Stomach (tissue), 8 donors: ENCODE measurements at regions not wholly inside any gene's neighbourhood (a gene's known extent, or its start where the extent isn't known, plus 50 kb on each side); places are given as distances from the start of the nearest gene placed in this dataset.
A peak's percentile ranks its signal among the peaks of the same experiment; 100 is the strongest.

Experiments used
- DNase-seq, 2 donors: peaks; one replicate each; pipeline versions ENCODE4 v3.0.0 to v3.0.0-alpha.2; 2013 to 2019
- H3K27ac ChIP-seq, 5 donors: fragments of 200-600 bp in 4 of 5; sonication (generic) in 4 of 5; one replicate each; pipeline ENCODE4 v1.5.1; 2013 to 2019; ENCODE audit warnings: mild to moderate bottlenecking in 1 of 5, moderate library complexity in 1 of 5
- H3K27me3 ChIP-seq, 3 donors: fragments of 200-600 bp; sonication (generic); one replicate each; pipeline ENCODE4 v1.5.1; 2017 to 2019; ENCODE audit warnings: mixed run types in 1 of 3
- H3K36me3 ChIP-seq, 4 donors: fragments of 200-600 bp; sonication (generic); 1 replicate in 3 of 4; 2 replicates in 1 of 4; pipeline ENCODE4 v1.5.1; 2016 to 2019
- H3K4me1 ChIP-seq, 4 donors: fragments of 200-600 bp; sonication (generic); one replicate each; pipeline ENCODE4 v1.5.1; 2016 to 2019
- H3K4me3 ChIP-seq, 4 donors: fragments of 200-600 bp; sonication (generic) in 3 of 4; one replicate each; pipeline ENCODE4 v1.5.1; 2016 to 2019; ENCODE audit warnings: mild to moderate bottlenecking in 1 of 4
- H3K9me3 ChIP-seq, 4 donors: fragments of 200-600 bp; sonication (generic); one replicate each; pipeline ENCODE4 v1.5.1; 2016 to 2019
- CTCF ChIP-seq, 7 experiments: fragments of 450-650 bp in 4 of 7; fragments of 200-600 bp in 3 of 7; sonication (generic) in 3 of 7; IDR thresholded peaks; one replicate each; pipeline ENCODE4 v1.5.1; 2016 to 2019; ENCODE audit warnings: antibody characterized with exemption in 7 of 7, control low read depth in 2 of 7, mild to moderate bottlenecking in 1 of 7
- EP300 ChIP-seq: sonication (generic); formaldehyde crosslinking; IDR thresholded peaks from one replicate; pipeline ENCODE4 v1.6.1; 2017; ENCODE audit warnings: antibody characterized with exemption
- POLR2A ChIP-seq, 4 donors: fragments of 450-650 bp; IDR thresholded peaks; one replicate each; pipeline ENCODE4 v1.6.1; 2016; ENCODE audit warnings: antibody characterized with exemption in 4 of 4, control low read depth in 2 of 4, mild to moderate bottlenecking in 1 of 4, moderate library complexity in 1 of 4
- POLR2AphosphoS5 ChIP-seq, 3 donors: sonication (generic); formaldehyde crosslinking; IDR thresholded peaks; one replicate each; pipeline ENCODE4 v1.6.1; 2016; ENCODE audit warnings: antibody characterized with exemption in 3 of 3
- WGBS, 5 donors: extraction: QIAGEN DNeasy Blood & Tissue Kit in 3 of 5; methylation state at CpG; one replicate each; pipeline versions ENCODE4 v1.1.5 to v1.1.7; 2013 to 2018; 5-methylcytosine and 5-hydroxymethylcytosine counted together
- intact Hi-C: fragments of 100-400 bp; cut with DNase I; formaldehyde crosslinking; loops from one replicate; pipeline ENCODE4 v1.15.1; 2023; ENCODE audit warnings: low total_unique reads
- donor health status: healthy with polysubstance abuse.
- donor health status: Bipolar disorder and iron deficiency.
- donor health status: healthy.

- peak overlapping the region in 4 of 5 donors; percentile 26 to 68 (median 38) for H3K27ac ChIP-seq
- no peaks in the 10 kb centered on the region for H3K9me3 ChIP-seq
- intact Hi-C loops, result no loop called here
- 48 to 66% (median 61%) methylated on average over 8 of the region's 8 CpGs for WGBS, 5 donors
- peaks cover 0 to 24% (median 6%) of the 10 kb centered on the region in 4 donors for H3K4me1 ChIP-seq
- H3K4me3 ChIP-seq, result no peak overlapping the region
- no peaks in the 10 kb centered on the region for H3K36me3 ChIP-seq
- TF ChIP-seq EP300, result no peak
- no peak for TF ChIP-seq POLR2A (IDR thresholded peaks at IDR 0.05)
- TF ChIP-seq CTCF (IDR thresholded peaks at IDR 0.05), result no peak
- TF ChIP-seq POLR2AphosphoS5 (IDR thresholded peaks at IDR 0.05), result no peak
- DNase-seq, result peak in 1 of 2 donors; percentile 87
- H3K27me3 ChIP-seq, result no peaks in the 10 kb centered on the region
These were observed 239.4 kb upstream of the TANK start for GRCh38 chr2:160920791-160921303.

- Histone ChIP-seq H3K27me3 (no peaks in the 10 kb centered on the region), H3K27ac (peak overlapping the region in 4 of 5 donors; percentile 13 to 68 (median 38)), H3K36me3 (no peaks in the 10 kb centered on the region), H3K9me3 (no peaks in the 10 kb centered on the region), H3K4me1 (peaks cover 0 to 24% (median 6%) of the 10 kb centered on the region in 4 donors), H3K4me3 (no peak overlapping the region)
- peak in 1 of 2 donors; percentile 26 for DNase-seq
- TF ChIP-seq CTCF (IDR thresholded peaks at IDR 0.05), result no peak
- no peak for TF ChIP-seq EP300
- TF ChIP-seq POLR2AphosphoS5 (IDR thresholded peaks at IDR 0.05), result no peak
- no peak for TF ChIP-seq POLR2A (IDR thresholded peaks at IDR 0.05)
- 73 to 85% (median 82%) methylated on average over 4 of the region's 4 CpGs for WGBS, 5 donors
- intact Hi-C loops, result no loop called here
These were observed 238.8 kb upstream of the TANK start for GRCh38 chr2:160921386-160921964.

- Histone ChIP-seq H3K27me3 (no peaks in the 10 kb centered on the region), H3K36me3 (no peaks in the 10 kb centered on the region), H3K4me3 (no peak overlapping the region), H3K27ac (no peak overlapping the region), H3K4me1 (peaks cover 4 to 23% (median 12%) of the 10 kb centered on the region in 4 donors), H3K9me3 (no peaks in the 10 kb centered on the region)
- WGBS, 5 donors, result 64 to 89% (median 72%) methylated on average over 1 of the region's 1 CpG
- no peak for DNase-seq
- TF ChIP-seq POLR2A (IDR thresholded peaks at IDR 0.05), result no peak
- intact Hi-C loops, result no loop called here
These were observed 235.3 kb upstream of the TANK start for GRCh38 chr2:160924936-160925353.

GRCh38 chr2:160925956-160926355, 234.3 kb upstream of the TANK start:
- no peaks in the 10 kb centered on the region for H3K36me3 ChIP-seq
- no peak overlapping the region for H3K27ac ChIP-seq
- H3K9me3 ChIP-seq, result no peaks in the 10 kb centered on the region
- TF ChIP-seq EP300, result no peak
- TF ChIP-seq POLR2AphosphoS5 (IDR thresholded peaks at IDR 0.05), result no peak
- no peak for TF ChIP-seq POLR2A (IDR thresholded peaks at IDR 0.05)
- no peak for TF ChIP-seq CTCF (IDR thresholded peaks at IDR 0.05)
- H3K4me1 ChIP-seq, result peaks cover 0 to 19% (median 10%) of the 10 kb centered on the region in 4 donors
- no peaks in the 10 kb centered on the region for H3K27me3 ChIP-seq
- intact Hi-C loops, result no loop called here
- H3K4me3 ChIP-seq, result no peak overlapping the region
- DNase-seq, result no peak
- WGBS, 5 donors, result 82 to 100% (median 94%) methylated on average over 1 of the region's 1 CpG

GRCh38 chr2:160927324-160927723, 232.9 kb upstream of the TANK start:
- no peak overlapping the region for H3K4me3 ChIP-seq
- H3K9me3 ChIP-seq, result no peaks in the 10 kb centered on the region
- intact Hi-C loops, result no loop called here
- H3K27ac ChIP-seq, result no peak overlapping the region
- no peak for TF ChIP-seq POLR2AphosphoS5 (IDR thresholded peaks at IDR 0.05)
- TF ChIP-seq CTCF (IDR thresholded peaks at IDR 0.05), result no peak
- TF ChIP-seq POLR2A (IDR thresholded peaks at IDR 0.05), result no peak
- TF ChIP-seq EP300, result no peak
- DNase-seq, result no peak
- no peaks in the 10 kb centered on the region for H3K27me3 ChIP-seq
- H3K36me3 ChIP-seq, result no peaks in the 10 kb centered on the region
- H3K4me1 ChIP-seq, result peaks cover 0 to 11% (median 5%) of the 10 kb centered on the region in 4 donors
- WGBS, 5 donors, result 47 to 50% (median 48%) methylated on average over 2 of the region's 2 CpGs
